Omental fat pad (tissue), 3 donors: ENCODE measurements at regions not wholly inside any gene's neighbourhood (a gene's known extent, or its start where the extent isn't known, plus 50 kb on each side); places are given as distances from the start of the nearest gene placed in this dataset.

Experiments used
- ATAC-seq: fragments of 150-250 bp; one replicate; pipeline ENCODE4 v1.9.1; 2016; ENCODE audit warnings: mild to moderate bottlenecking, moderate library complexity; ENCODE audit not compliant: low FRiP score
- DNase-seq: peaks from one replicate; pipeline ENCODE4 v3.0.0-alpha.2; 2019; ENCODE audit warnings: low spot score
- CTCF ChIP-seq, 3 donors: fragments of 450-650 bp; IDR thresholded peaks; one replicate each; pipeline ENCODE4 v1.5.1; 2016 to 2017; ENCODE audit warnings: antibody characterized with exemption in 3 of 3, mild to moderate bottlenecking in 3 of 3, moderate library complexity in 2 of 3

- ATAC-seq: no peak
- DNase-seq: no peak
- no peak for TF ChIP-seq CTCF (IDR thresholded peaks at IDR 0.05)
Measured at GRCh38 chr12:68449196-68449595, 117.0 kb upstream of the MDM1 start.

- DNase-seq (no peak), ATAC-seq (no peak)
- TF ChIP-seq CTCF (IDR thresholded peaks at IDR 0.05): no peak
Measured at GRCh38 chr12:68450947-68451260, 118.7 kb upstream of the MDM1 start.

GRCh38 chr12:68451261-68452077, 119.3 kb upstream of the MDM1 start:
- peak; percentile 97 for ATAC-seq
- no peak for TF ChIP-seq CTCF (IDR thresholded peaks at IDR 0.05)
- peak; percentile 28 for DNase-seq

- TF ChIP-seq CTCF (IDR thresholded peaks at IDR 0.05): no peak
- ATAC-seq: no peak
- DNase-seq: no peak
Measured at GRCh38 chr12:68452078-68452715, 120.0 kb upstream of the MDM1 start.

- TF ChIP-seq CTCF (IDR thresholded peaks at IDR 0.05): no peak
- DNase-seq (no peak), ATAC-seq (no peak)
Measured at GRCh38 chr12:68453278-68453677, 121.1 kb upstream of the MDM1 start.

GRCh38 chr12:68453876-68454275, 121.7 kb upstream of the MDM1 start:
- no peak for TF ChIP-seq CTCF (IDR thresholded peaks at IDR 0.05)
- ATAC-seq (no peak), DNase-seq (no peak)

- no peak for TF ChIP-seq CTCF (IDR thresholded peaks at IDR 0.05)
- ATAC-seq: no peak
- no peak for DNase-seq
Measured at GRCh38 chr12:68454892-68455291, 122.7 kb upstream of the MDM1 start.
